Endothelial cell of umbilical vein (primary cell): ENCODE measurements at regions not wholly inside any gene's neighbourhood (a gene's known extent, or its start where the extent isn't known, plus 50 kb on each side); places are given as distances from the start of the nearest gene placed in this dataset.

Source experiments
- BruUV-seq: library from RNA; stranded (reverse); fragments of 400-500 nt; replicated peaks from 2 replicates; lab custom pipeline; 2021; lab: Mats Ljungman, UMichigan
- CTCF ChIA-PET: fragments of 300-600, 350-600 bp; sonication (Branson Sonifier 250); formaldehyde crosslinking; loops from one replicate; lab custom pipeline; 2021; ENCODE audit warnings: antibody characterized with exemption, inconsistent platforms; lab: Charles Lee
- POLR2A ChIA-PET: fragments of 300-600, 350-600 bp; sonication (Branson Sonifier 250); formaldehyde crosslinking; loops from one replicate; lab custom pipeline; 2021; ENCODE audit warnings: antibody characterized with exemption, inconsistent platforms; lab: Charles Lee
- DNase-seq: peaks from one replicate; pipeline ENCODE4 v3.0.0-alpha.2; 2011; ENCODE audit warnings: low read depth, low spot score
- FAIRE-seq: peaks from 2 replicates; lab custom pipeline; 2011; peaks lifted over from hg19 to GRCh38; lab: Jason Lieb, UNC
- H2AFZ ChIP-seq: 2 replicates; pipeline ENCODE4 v1.6.0; 2012; ENCODE audit warnings: low read depth, low read length, control low read depth, inconsistent platforms
- H3K27ac ChIP-seq: 2 replicates; pipeline ENCODE4 v1.5.1; 2011; ENCODE audit warnings: low read depth, mild to moderate bottlenecking, control low read depth, low read length, moderate library complexity; ENCODE audit not compliant: insufficient read depth
- H3K27me3 ChIP-seq, 2 experiments: 2 replicates each; pipeline versions ENCODE4 v1.6.0 to v1.6.1; 2011; ENCODE audit warnings: low read length in 2 of 2, mixed read lengths in 1 of 2; ENCODE audit not compliant: control insufficient read depth in 2 of 2, insufficient read depth in 2 of 2
- H3K36me3 ChIP-seq, 2 experiments: 2 replicates in 1 of 2; 3 replicates in 1 of 2; pipeline ENCODE4 v1.5.1; 2011; ENCODE audit warnings: low read length in 2 of 2, mild to moderate bottlenecking in 1 of 2, moderate library complexity in 1 of 2; ENCODE audit not compliant: control insufficient read depth in 2 of 2, insufficient read depth in 2 of 2; ENCODE audit errors: extremely low read depth in 1 of 2
- H3K4me1 ChIP-seq: 3 replicates; pipeline ENCODE4 v1.5.1; 2011; ENCODE audit warnings: mild to moderate bottlenecking, low read length; ENCODE audit not compliant: control insufficient read depth, insufficient read depth; ENCODE audit errors: extremely low read depth
- H3K4me2 ChIP-seq: 2 replicates; pipeline ENCODE4 v1.6.1; 2011; ENCODE audit warnings: low read length, control low read depth, mixed read lengths; ENCODE audit not compliant: insufficient read depth
- H3K4me3 ChIP-seq, 3 experiments: fragments of 200-600 bp in 1 of 3; sonication (generic), shearing (Covaris generic) in 1 of 3; replicated peaks in 1 of 3; 2 replicates each; pipeline ENCODE4 v1.5.1; 2011 to 2016; ENCODE audit warnings: control low read depth in 3 of 3, low read length in 3 of 3, mild to moderate bottlenecking in 2 of 3, inconsistent platforms in 1 of 3, low read depth in 1 of 3, moderate library complexity in 1 of 3; ENCODE audit not compliant: insufficient read depth in 1 of 3
- H3K79me2 ChIP-seq: 2 replicates; pipeline ENCODE4 v1.6.0; 2012; ENCODE audit warnings: low read length, inconsistent platforms; ENCODE audit not compliant: control insufficient read depth, insufficient read depth
- H3K9ac ChIP-seq: replicated peaks from 2 replicates; pipeline ENCODE3; 2011; ENCODE audit warnings: low read length, control low read depth; ENCODE audit not compliant: insufficient read depth; ENCODE audit errors: extremely low read depth
- H3K9me1 ChIP-seq: replicated peaks from 3 replicates; pipeline ENCODE4 v1.6.0; 2011; ENCODE audit warnings: mild to moderate bottlenecking, low read length; ENCODE audit not compliant: control insufficient read depth, insufficient read depth; ENCODE audit errors: extremely low read depth
- H3K9me3 ChIP-seq: replicated peaks from 2 replicates; pipeline ENCODE4 v1.5.1; 2012; ENCODE audit warnings: low read length, inconsistent platforms; ENCODE audit not compliant: control insufficient read depth, insufficient read depth
- H4K20me1 ChIP-seq: replicated peaks from 2 replicates; pipeline ENCODE3; 2011; ENCODE audit warnings: mild to moderate bottlenecking, low read length; ENCODE audit not compliant: control insufficient read depth, insufficient read depth; ENCODE audit errors: extremely low read depth
- EZH2 ChIP-seq: IDR thresholded peaks from 2 replicates; pipeline ENCODE4 v1.6.1; 2012; ENCODE audit warnings: borderline replicate concordance, low read depth, mild to moderate bottlenecking, moderate library complexity, low read length, inconsistent platforms; ENCODE audit not compliant: severe bottlenecking
- FOS ChIP-seq: IDR thresholded peaks from 2 replicates; pipeline ENCODE4 v1.6.1; 2011; ENCODE audit warnings: mild to moderate bottlenecking, low read length, moderate library complexity, borderline replicate concordance; ENCODE audit not compliant: insufficient read depth
- JUN ChIP-seq: IDR thresholded peaks from 2 replicates; pipeline ENCODE4 v1.6.1; 2011; ENCODE audit warnings: borderline replicate concordance, low read depth; ENCODE audit not compliant: insufficient read length, insufficient read depth
- MAX ChIP-seq: IDR thresholded peaks from 2 replicates; pipeline ENCODE4 v1.6.1; 2011; ENCODE audit not compliant: insufficient read depth, insufficient read length
- MYC ChIP-seq: IDR thresholded peaks from one replicate; pipeline ENCODE4 v1.6.1; 2011; ENCODE audit warnings: mild to moderate bottlenecking, low read depth, low read length
- POLR2A ChIP-seq: IDR thresholded peaks from 2 replicates; pipeline ENCODE4 v1.6.1; 2012; ENCODE audit warnings: low read depth, mild to moderate bottlenecking, control low read depth, low read length
- POLR2AphosphoS5 ChIP-seq: IDR thresholded peaks from 2 replicates; pipeline ENCODE4 v1.6.1; 2012; ENCODE audit warnings: low read depth, mild to moderate bottlenecking, control low read depth, low read length, moderate library complexity; ENCODE audit not compliant: insufficient read depth
- dilution Hi-C: fragments of 300-500 bp; cut with MboI; formaldehyde crosslinking; loops from one replicate; pipeline ENCODE4 v1.15.0; 2019; ENCODE audit warnings: low sequenced_read_pairs; ENCODE audit not compliant: extremely low pct_ligation_motif_present
- intact Hi-C: fragments of 100-400 bp; cut with micrococcal nuclease; formaldehyde crosslinking; loops from one replicate; pipeline ENCODE4 v1.10.0; 2022

- Histone ChIP-seq H3K9ac (no peak overlapping the region), H3K27me3 (no peaks in the 10 kb centered on the region), H3K9me3 (peaks cover 2% of the 10 kb centered on the region), H3K4me1 (no peaks in the 10 kb centered on the region), H3K79me2 (no peaks in the 10 kb centered on the region), H3K36me3 (no peaks in the 10 kb centered on the region), H3K4me2 (no peak overlapping the region), H3K9me1 (no peaks in the 10 kb centered on the region), H2AFZ (no peak overlapping the region), H3K4me3 (no peak overlapping the region), H3K27ac (no peak overlapping the region), H4K20me1 (no peaks in the 10 kb centered on the region)
- FAIRE-seq (no peak), DNase-seq (no peak)
- ChIA-PET POLR2A (no interaction called here), CTCF (no interaction called here)
- intact Hi-C loops, result no loop called here
- BruUV-seq, result no TSS peak
- TF ChIP-seq MYC (no peak), JUN (no peak), EZH2 (no peak), MAX (no peak), POLR2AphosphoS5 (no peak), POLR2A (no peak), FOS (no peak)
- dilution Hi-C loops, result no loop called here
Observed at GRCh38 chr19:32017176-32017953, 328.0 kb upstream of the ZNF507 start.

- no peaks in the 10 kb centered on the region for H3K79me2 ChIP-seq
- POLR2A ChIA-PET, result no interaction called here
- FAIRE-seq (no peak), DNase-seq (no peak)
- H3K9me1 ChIP-seq, result no peaks in the 10 kb centered on the region
- no peak for TF ChIP-seq POLR2A
- peaks cover 2% of the 10 kb centered on the region for H3K9me3 ChIP-seq
- H4K20me1 ChIP-seq, result no peaks in the 10 kb centered on the region
- no peak overlapping the region for H3K4me3 ChIP-seq
- H3K27ac ChIP-seq, result no peak overlapping the region
- no peaks in the 10 kb centered on the region for H3K36me3 ChIP-seq
- no peaks in the 10 kb centered on the region for H3K27me3 ChIP-seq
- BruUV-seq, result no TSS peak
- CTCF ChIA-PET, result no interaction called here
- no peak overlapping the region for H3K9ac ChIP-seq
- intact Hi-C loops (no loop called here), dilution Hi-C loops (no loop called here)
- H3K4me2 ChIP-seq, result no peak overlapping the region
- H3K4me1 ChIP-seq, result no peaks in the 10 kb centered on the region
- no peak overlapping the region for H2AFZ ChIP-seq
Observed at GRCh38 chr19:32018014-32018413, 327.4 kb upstream of the ZNF507 start.
